ENCODE measurements at regions not wholly inside any gene's neighbourhood (a gene's known extent, or its start where the extent isn't known, plus 50 kb on each side); places are given as distances from the start of the nearest gene placed in this dataset.
A peak's percentile ranks its signal among the peaks of the same experiment; 100 is the strongest.

DNA sequence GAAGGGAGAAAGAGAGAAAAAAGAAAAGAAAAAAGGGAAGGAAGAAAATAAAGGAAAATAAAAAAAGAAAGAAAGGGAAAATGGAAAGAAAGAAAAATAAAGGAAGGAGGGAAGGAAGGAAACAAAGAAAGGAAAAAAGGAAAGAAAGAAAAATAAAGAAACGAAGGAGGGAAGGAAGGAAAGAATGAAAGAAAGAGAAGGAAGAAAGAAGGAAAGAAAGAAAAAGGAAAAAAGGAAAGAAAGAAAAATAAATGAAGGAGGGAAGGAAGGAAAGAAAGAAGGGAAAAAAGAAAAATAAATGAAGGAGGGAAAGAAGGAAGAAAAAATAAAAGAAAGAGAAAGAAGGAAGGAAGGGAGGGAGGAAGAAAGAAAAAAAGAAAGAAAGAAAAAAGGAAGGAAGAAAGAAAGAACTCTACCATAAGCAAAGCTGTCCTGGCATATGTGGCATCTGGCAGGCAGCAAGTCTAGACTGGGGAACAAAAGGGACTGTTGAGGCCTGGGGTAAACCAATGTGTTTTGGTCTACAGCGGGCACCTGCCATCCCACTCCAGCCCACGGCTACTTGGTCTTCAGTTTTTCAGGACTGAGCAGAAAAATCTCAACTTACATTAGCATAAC is 86.9 kb downstream of the TFAP2C start:
- Mint-ChIP-seq H3K9me3 (no peaks in the 10 kb centered on the region), H3K27ac (no peak overlapping the region), H3K36me3 (ENCODE audit: low read depth) (no peaks in the 10 kb centered on the region), H3K4me3 (no peak overlapping the region), H3K4me1 (ENCODE audit: low read depth) (no peaks in the 10 kb centered on the region), H3K27me3 (peaks cover 2% of the 10 kb centered on the region)
- ATAC-seq, result no peak
- intact Hi-C loops (cut with micrococcal nuclease), result no loop called here
- TF ChIP-seq CTCF (IDR thresholded peaks at IDR 0.05), result peak; percentile 30
- no peak for DNase-seq
- ChIA-PET POLR2A (no interaction called here), CTCF (no interaction called here)

GRCh38 chr20:56716806-56717205 is 87.7 kb downstream of the TFAP2C start:
- Mint-ChIP-seq H3K36me3 (ENCODE audit: low read depth) (no peaks in the 10 kb centered on the region), H3K27me3 (no peaks in the 10 kb centered on the region), H3K9me3 (no peaks in the 10 kb centered on the region), H3K4me1 (ENCODE audit: low read depth) (no peaks in the 10 kb centered on the region), H3K4me3 (no peak overlapping the region), H3K27ac (no peak overlapping the region)
- TF ChIP-seq CTCF (IDR thresholded peaks at IDR 0.05), result no peak
- no peak for ATAC-seq
- POLR2A ChIA-PET, result no interaction called here
- CTCF ChIA-PET, result no interaction called here
- intact Hi-C loops (cut with micrococcal nuclease), result no loop called here
- no peak for DNase-seq

DNA sequence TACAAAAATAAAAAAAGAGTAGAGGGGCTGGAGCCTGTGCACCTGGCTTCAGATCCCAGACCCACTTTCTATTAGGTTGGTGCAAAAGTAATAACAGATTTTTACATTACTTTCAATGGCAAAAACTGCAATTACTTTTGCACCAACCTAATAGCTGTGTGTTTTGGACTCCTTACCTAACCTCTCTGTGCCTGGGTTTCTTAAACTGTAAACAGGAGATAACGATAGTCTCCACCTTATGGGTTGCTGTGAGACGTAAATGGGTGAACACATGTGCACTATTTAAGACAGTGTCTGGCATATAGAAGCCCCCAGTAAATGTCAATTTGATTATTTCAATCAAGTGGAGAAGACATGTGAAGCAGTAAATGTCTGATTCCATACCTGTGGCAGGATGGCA is 89.7 kb downstream of the TFAP2C start:
- ChIA-PET POLR2A (no interaction called here), CTCF (no interaction called here)
- Mint-ChIP-seq H3K36me3 (ENCODE audit: low read depth) (no peaks in the 10 kb centered on the region), H3K27me3 (no peaks in the 10 kb centered on the region), H3K4me1 (ENCODE audit: low read depth) (no peaks in the 10 kb centered on the region), H3K9me3 (no peaks in the 10 kb centered on the region), H3K27ac (no peak overlapping the region), H3K4me3 (no peak overlapping the region)
- intact Hi-C loops (cut with micrococcal nuclease), result no loop called here
- TF ChIP-seq CTCF (IDR thresholded peaks at IDR 0.05), result no peak
- DNase-seq (no peak), ATAC-seq (no peak)

- no peak overlapping the region for H3K27ac Mint-ChIP-seq
- H3K4me1 Mint-ChIP-seq (ENCODE audit: low read depth), result no peaks in the 10 kb centered on the region
- ATAC-seq (no peak), DNase-seq (no peak)
- no peak for TF ChIP-seq CTCF (IDR thresholded peaks at IDR 0.05)
- H3K27me3 Mint-ChIP-seq, result no peaks in the 10 kb centered on the region
- no peak overlapping the region for H3K4me3 Mint-ChIP-seq
- H3K9me3 Mint-ChIP-seq, result no peaks in the 10 kb centered on the region
- ChIA-PET POLR2A (interaction anchor here (0.7 kb wide), 1 partner anchor 10 kb away, joined by 3 read pairs; no protein-coding TSS in a partner anchor), CTCF (no interaction called here)
- H3K36me3 Mint-ChIP-seq (ENCODE audit: low read depth), result no peaks in the 10 kb centered on the region
- intact Hi-C loops (cut with micrococcal nuclease), result no loop called here
Observed at GRCh38 chr20:56720620-56721213, 91.6 kb downstream of the TFAP2C start.

GRCh38 chr20:56722042-56722441 is 92.9 kb downstream of the TFAP2C start:
- POLR2A ChIA-PET, result no interaction called here
- Mint-ChIP-seq H3K27me3 (no peaks in the 10 kb centered on the region), H3K36me3 (ENCODE audit: low read depth) (no peaks in the 10 kb centered on the region), H3K4me3 (no peak overlapping the region), H3K9me3 (no peaks in the 10 kb centered on the region), H3K4me1 (ENCODE audit: low read depth) (no peaks in the 10 kb centered on the region), H3K27ac (no peak overlapping the region)
- TF ChIP-seq CTCF (IDR thresholded peaks at IDR 0.05), result no peak
- ATAC-seq (no peak), DNase-seq (no peak)
- CTCF ChIA-PET, result no interaction called here
- intact Hi-C loops (cut with micrococcal nuclease), result no loop called here
